ENCODE measurements at regions not wholly inside any gene's neighbourhood (a gene's known extent, or its start where the extent isn't known, plus 50 kb on each side); places are given as distances from the start of the nearest gene placed in this dataset.

- Mint-ChIP-seq H3K9me3 (peaks cover 0 to 11% (median 8%) of the 10 kb centered on the region in 7 donors), H3K36me3 (peaks cover 20 to 33% of the 10 kb centered on the region in 2 donors), H3K27me3 (ENCODE audit: low read depth in 3 of 3) (peaks cover 0 to 3% (median 1%) of the 10 kb centered on the region in 3 donors), H3K4me3 (no peak overlapping the region), H3K4me1 (peaks cover 10% of the 10 kb centered on the region), H3K27ac (no peak overlapping the region)
- no peak overlapping the region for H3K4me3 ChIP-seq (replicated peaks in 1 of 3; ENCODE audit: low read depth in 2 of 3, low read length in 3 of 3)
- H3K27ac ChIP-seq (ENCODE audit: low read depth in 1 of 2, low read length in 2 of 2) = no peak overlapping the region
- H4K20me1 ChIP-seq (ENCODE audit: insufficient read depth, low read length) = no peaks in the 10 kb centered on the region
- no peak for TF ChIP-seq CTCF (IDR thresholded peaks at IDR 0.05)
- H3K4me2 ChIP-seq (replicated peaks; ENCODE audit: extremely low read depth, low read length, poor library complexity, severe bottlenecking) = no peak overlapping the region
- H3K27me3 ChIP-seq (ENCODE audit: control insufficient read depth in 2 of 2, insufficient read depth in 2 of 2, low read length in 2 of 2) = no peaks in the 10 kb centered on the region
- WGBS (ENCODE audit: insufficient coverage) = no CpG with 5 or more reads among the region's 2 CpGs
- no peak for DNase-seq
- H3K4me1 ChIP-seq (ENCODE audit: control insufficient read depth in 1 of 2, insufficient read depth in 2 of 2, low read length in 2 of 2) = peaks cover 0 to under 1% of the 10 kb centered on the region in 2 donors
- no peak overlapping the region for H3K9ac ChIP-seq (ENCODE audit: insufficient read depth, low read length, poor library complexity, severe bottlenecking)
- H2AFZ ChIP-seq (ENCODE audit: insufficient read depth, low read depth, low read length, poor library complexity, severe bottlenecking) = no peak overlapping the region
- no peaks in the 10 kb centered on the region for H3K79me2 ChIP-seq (ENCODE audit: insufficient read depth, low read length)
- no peaks in the 10 kb centered on the region for H3K36me3 ChIP-seq (replicated peaks in 1 of 2; ENCODE audit: control insufficient read depth in 1 of 2, insufficient read depth in 2 of 2, low read length in 2 of 2)
- peaks cover 4 to 11% of the 10 kb centered on the region in 2 donors for H3K9me3 ChIP-seq (replicated peaks in 1 of 2; ENCODE audit: control insufficient read depth in 1 of 2, insufficient read depth in 1 of 2, low read length in 2 of 2)
- intact Hi-C loops (cut with micrococcal nuclease) = no loop called here
Observed at GRCh38 chr21:29481641-29482040, 182.9 kb downstream of the BACH1 start.

GRCh38 chr21:29486306-29486807, 187.6 kb downstream of the BACH1 start:
- H4K20me1 ChIP-seq (ENCODE audit: insufficient read depth, low read length) = no peaks in the 10 kb centered on the region
- Mint-ChIP-seq H3K4me1 (peaks cover 4% of the 10 kb centered on the region), H3K27me3 (ENCODE audit: low read depth in 3 of 3) (peaks cover 0 to 2% (median 0%) of the 10 kb centered on the region in 3 donors), H3K27ac (no peak overlapping the region), H3K9me3 (peaks cover 0 to 11% (median 8%) of the 10 kb centered on the region in 7 donors), H3K36me3 (peaks cover 22 to 36% of the 10 kb centered on the region in 2 donors), H3K4me3 (no peak overlapping the region)
- H3K27me3 ChIP-seq (ENCODE audit: control insufficient read depth in 2 of 2, insufficient read depth in 2 of 2, low read length in 2 of 2) = no peaks in the 10 kb centered on the region
- no peak for TF ChIP-seq CTCF (IDR thresholded peaks at IDR 0.05)
- H2AFZ ChIP-seq (ENCODE audit: insufficient read depth, low read depth, low read length, poor library complexity, severe bottlenecking) = no peak overlapping the region
- intact Hi-C loops (cut with micrococcal nuclease) = no loop called here
- H3K9ac ChIP-seq (ENCODE audit: insufficient read depth, low read length, poor library complexity, severe bottlenecking) = no peak overlapping the region
- H3K4me3 ChIP-seq (replicated peaks in 1 of 3; ENCODE audit: low read depth in 2 of 3, low read length in 3 of 3) = no peak overlapping the region
- no peaks in the 10 kb centered on the region for H3K79me2 ChIP-seq (ENCODE audit: insufficient read depth, low read length)
- no peaks in the 10 kb centered on the region for H3K36me3 ChIP-seq (replicated peaks in 1 of 2; ENCODE audit: control insufficient read depth in 1 of 2, insufficient read depth in 2 of 2, low read length in 2 of 2)
- DNase-seq = no peak
- no peaks in the 10 kb centered on the region for H3K4me1 ChIP-seq (ENCODE audit: control insufficient read depth in 1 of 2, insufficient read depth in 2 of 2, low read length in 2 of 2)
- peaks cover 4 to 11% of the 10 kb centered on the region in 2 donors for H3K9me3 ChIP-seq (replicated peaks in 1 of 2; ENCODE audit: control insufficient read depth in 1 of 2, insufficient read depth in 1 of 2, low read length in 2 of 2)
- H3K4me2 ChIP-seq (replicated peaks; ENCODE audit: extremely low read depth, low read length, poor library complexity, severe bottlenecking) = no peak overlapping the region
- H3K27ac ChIP-seq (ENCODE audit: low read depth in 1 of 2, low read length in 2 of 2) = no peak overlapping the region

All from CD14-positive monocyte (primary cell).